GM12878 (cell line): ENCODE measurements at regions not wholly inside any gene's neighbourhood (a gene's known extent, or its start where the extent isn't known, plus 50 kb on each side); places are given as distances from the start of the nearest gene placed in this dataset.

Experiments used
- ATAC-seq: fragments of 200-7000 bp; cut with Tn5 transposase; 3 replicates; pipeline ENCODE4 v1.9.1; 2020; ENCODE audit warnings: mild to moderate bottlenecking, moderate library complexity
- BruUV-seq: library from RNA; stranded (reverse); fragments of 400-500 nt; replicated peaks from 2 replicates; lab custom pipeline; 2021; lab: Mats Ljungman, UMichigan
- CTCF ChIA-PET: fragments of 300-600 bp; sonication (Branson Sonifier 250); formaldehyde crosslinking; extraction: SDS; loops from one replicate; lab custom pipeline; 2021; ENCODE audit warnings: inconsistent platforms; lab: Yijun Ruan, JAX
- POLR2A ChIA-PET: fragments of 350-600 bp; formaldehyde crosslinking; extraction: SDS; loops from one replicate; lab custom pipeline; 2021; ENCODE audit warnings: inconsistent platforms; lab: Charles Lee
- RAD21 ChIA-PET: fragments of 300-600 bp; sonication (Branson Sonifier 250); formaldehyde crosslinking; loops from one replicate; lab custom pipeline; 2023; ENCODE audit warnings: antibody characterized with exemption; ENCODE audit not compliant: unreplicated experiment; lab: Charles Lee
- SMC1A ChIA-PET: fragments of 300-600 bp; sonication (Branson Sonifier 250); formaldehyde crosslinking; loops from one replicate; lab custom pipeline; 2023; ENCODE audit not compliant: unreplicated experiment, uncharacterized antibody; lab: Charles Lee
- DNase-seq: peaks from one replicate; pipeline ENCODE4 v3.0.0-alpha.2; 2011; ENCODE audit warnings: low read depth, low spot score
- FAIRE-seq: peaks from 3 replicates; lab custom pipeline; 2011; peaks lifted over from hg19 to GRCh38; lab: Jason Lieb, UNC
- H2AFZ ChIP-seq: 2 replicates; pipeline ENCODE4 v1.6.0; 2011; ENCODE audit warnings: low read depth, low read length, control low read depth; ENCODE audit not compliant: control insufficient read depth
- H3K27ac ChIP-seq: 2 replicates; pipeline ENCODE4 v1.5.1; 2011; ENCODE audit warnings: control low read depth; ENCODE audit not compliant: control insufficient read depth, insufficient read depth
- H3K27me3 ChIP-seq, 2 experiments: replicated peaks in 1 of 2; 2 replicates each; pipeline versions ENCODE4 v1.6.0 to v1.6.1; 2011; ENCODE audit warnings: low read length in 1 of 2; ENCODE audit not compliant: control insufficient read depth in 2 of 2, insufficient read depth in 2 of 2
- H3K36me3 ChIP-seq, 2 experiments: 2 replicates each; pipeline ENCODE4 v1.5.1; 2011; ENCODE audit warnings: low read length in 1 of 2; ENCODE audit not compliant: control insufficient read depth in 2 of 2, insufficient read depth in 2 of 2
- H3K4me1 ChIP-seq: 2 replicates; pipeline ENCODE4 v1.6.1; 2011; ENCODE audit warnings: mild to moderate bottlenecking, low read length, moderate library complexity, mixed read lengths; ENCODE audit not compliant: control insufficient read depth, insufficient read depth
- H3K4me2 ChIP-seq: 2 replicates; pipeline ENCODE4 v1.6.0; 2011; ENCODE audit warnings: control low read depth; ENCODE audit not compliant: control insufficient read depth, insufficient read depth
- H3K4me3 ChIP-seq: fragments of 200-600 bp; sonication (generic); 2 replicates; pipeline ENCODE4 v1.5.1; 2016
- H3K79me2 ChIP-seq: 2 replicates; pipeline ENCODE4 v1.6.0; 2011; ENCODE audit warnings: low read length; ENCODE audit not compliant: control insufficient read depth, insufficient read depth
- H3K9ac ChIP-seq: 2 replicates; pipeline ENCODE4 v1.8.0; 2011; ENCODE audit warnings: low read length, control low read depth, mixed read lengths; ENCODE audit not compliant: control insufficient read depth, insufficient read depth
- H3K9me3 ChIP-seq: replicated peaks from 3 replicates; pipeline ENCODE4 v1.5.1; 2011; ENCODE audit warnings: mild to moderate bottlenecking, low read length; ENCODE audit not compliant: control insufficient read depth, insufficient read depth
- H4K20me1 ChIP-seq: 2 replicates; pipeline ENCODE4 v1.6.0; 2011; ENCODE audit not compliant: control insufficient read depth, insufficient read depth
- ASH2L ChIP-seq: fragments of 300-600, 200-600 bp; sonication (generic); IDR thresholded peaks from 2 replicates; pipeline ENCODE4 v1.6.1; 2017; ENCODE audit warnings: low read depth, mild to moderate bottlenecking, borderline replicate concordance
- HDGF ChIP-seq: fragments of 450-650 bp; IDR thresholded peaks from 2 replicates; pipeline ENCODE4 v1.6.1; 2016; ENCODE audit warnings: antibody characterized with exemption
- MXI1 ChIP-seq: fragments of 150-350 bp; IDR thresholded peaks from 2 replicates; pipeline ENCODE4 v1.6.1; 2011; ENCODE audit warnings: low read depth, mild to moderate bottlenecking, inconsistent platforms, low read length, improper control_type of control experiment
- RAD51 ChIP-seq: fragments of 450-650 bp; IDR thresholded peaks from 2 replicates; pipeline ENCODE4 v1.6.1; 2016; ENCODE audit warnings: moderate library complexity, mild to moderate bottlenecking, inconsistent platforms
- RUNX3 ChIP-seq: IDR thresholded peaks from 2 replicates; pipeline ENCODE4 v1.6.1; 2012; ENCODE audit warnings: low read length, inconsistent platforms
- SPI1 ChIP-seq: IDR thresholded peaks from 2 replicates; pipeline ENCODE4 v1.6.1; 2011; ENCODE audit warnings: low read depth, mild to moderate bottlenecking, low read length, moderate library complexity, borderline replicate concordance; ENCODE audit not compliant: insufficient read depth
- TCF7 ChIP-seq: IDR thresholded peaks from 2 replicates; pipeline ENCODE4 v1.6.1; 2014; ENCODE audit warnings: antibody characterized with exemption, borderline replicate concordance
- ZNF207 ChIP-seq: fragments of 450-650 bp; IDR thresholded peaks from 2 replicates; pipeline ENCODE4 v1.6.1; 2014; ENCODE audit warnings: antibody characterized with exemption, mild to moderate bottlenecking, borderline replicate concordance
- WGBS: methylation state at CpG from one replicate; pipeline ENCODE4 v1.1.6; 2016; ENCODE audit warnings: low lambda C conversion rate; ENCODE audit not compliant: insufficient replicate concordance, insufficient coverage; ENCODE audit errors: missing lambda C conversion rate; 5-methylcytosine and 5-hydroxymethylcytosine counted together
- in situ Hi-C: fragments of 300-500 bp; cut with MboI; formaldehyde crosslinking; loops from 9 replicates; pipeline ENCODE4 v1.14.3; 2018; ENCODE audit warnings: mixed read lengths
- intact Hi-C: fragments of 100-400 bp; cut with micrococcal nuclease; formaldehyde crosslinking; loops from one replicate; pipeline ENCODE4 v1.14.2; 2022; ENCODE audit not compliant: unreplicated experiment

DNA sequence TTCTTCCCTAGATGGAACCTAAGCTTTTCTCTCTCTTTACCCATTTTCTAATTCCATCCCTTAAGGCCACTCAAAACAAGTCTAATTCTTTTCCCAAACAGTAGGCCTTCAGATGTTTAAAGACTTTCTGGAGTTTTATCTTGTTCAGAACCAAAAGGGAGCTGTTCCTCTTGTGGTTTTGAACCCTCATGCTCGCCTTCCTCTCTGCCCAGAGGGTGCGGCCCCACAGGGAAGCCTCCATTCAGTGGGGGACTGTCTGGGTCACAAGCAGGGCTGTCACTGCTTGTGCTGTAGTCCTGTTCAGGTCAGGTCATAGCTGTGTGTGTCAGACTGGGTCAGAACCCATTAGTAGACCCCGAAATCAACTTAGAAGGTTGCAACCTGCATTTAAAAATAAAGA is 56.5 kb downstream of the TET3 start:
- Histone ChIP-seq H3K27ac (no peak overlapping the region), H3K4me2 (no peak overlapping the region), H3K4me3 (no peak overlapping the region), H3K9me3 (no peaks in the 10 kb centered on the region), H2AFZ (no peak overlapping the region), H3K9ac (no peak overlapping the region; the same call in 1 of the 2 replicates), H4K20me1 (peaks cover 5% of the 10 kb centered on the region; the same call in 1 of the 2 replicates), H3K79me2 (peaks cover 94% of the 10 kb centered on the region), H3K4me1 (peaks cover 51% of the 10 kb centered on the region), H3K27me3 (no peaks in the 10 kb centered on the region), H3K36me3 (peaks cover 5 to 16% of the 10 kb centered on the region in 2 experiments; a peak in 3 of 4 replicates)
- ChIA-PET CTCF (interaction anchor here (0.6 to 2.0 kb wide), 13 partner anchors 9 to 217 kb away, joined by 3 to 7 read pairs (median 3); partner anchors contain the start of gene STAMBP), RAD21 (interaction anchor here (0.7 to 2.7 kb wide), 8 partner anchors 9 to 133 kb away, joined by 3 to 12 read pairs (median 5); no protein-coding TSS in a partner anchor), POLR2A (interaction anchor here (1.2 to 2.2 kb wide), 5 partner anchors 8 to 39 kb away, joined by 4 to 16 read pairs (median 5); no protein-coding TSS in a partner anchor), SMC1A (interaction anchor here (0.7 to 2.6 kb wide), 16 partner anchors 9 to 217 kb away, joined by 3 to 11 read pairs (median 4); no protein-coding TSS in a partner anchor)
- intact Hi-C loops: no loop called here
- DNase-seq (no peak), ATAC-seq (no peak), FAIRE-seq (no peak)
- in situ Hi-C loops: no loop called here
- TF ChIP-seq RUNX3 (peak; percentile 71), ASH2L (no peak), SPI1 (peak; percentile 26; the same call in 1 of the 2 replicates)
- BruUV-seq: no TSS peak
- WGBS: 55% methylated on average over 3 of the region's 3 CpGs

- no peak overlapping the region for H3K4me2 ChIP-seq
- H4K20me1 ChIP-seq: peaks cover 5% of the 10 kb centered on the region; the same call in 1 of the 2 replicates
- ChIA-PET POLR2A (interaction anchor here (1.2 to 2.2 kb wide), 5 partner anchors 9 to 40 kb away, joined by 4 to 16 read pairs (median 5); no protein-coding TSS in a partner anchor), SMC1A (interaction anchor here (0.7 to 2.6 kb wide), 14 partner anchors 9 to 133 kb away, joined by 3 to 11 read pairs (median 4); no protein-coding TSS in a partner anchor), CTCF (interaction anchor here (1.0 to 2.0 kb wide), 11 partner anchors 10 to 218 kb away, joined by 3 to 7 read pairs (median 3); partner anchors contain the start of gene STAMBP), RAD21 (interaction anchor here (0.7 to 2.7 kb wide), 7 partner anchors 9 to 134 kb away, joined by 3 to 12 read pairs (median 7); no protein-coding TSS in a partner anchor)
- no peak overlapping the region for H3K9ac ChIP-seq
- DNase-seq: no peak
- BruUV-seq: no TSS peak
- peaks cover 88% of the 10 kb centered on the region for H3K79me2 ChIP-seq
- peaks cover 45% of the 10 kb centered on the region for H3K4me1 ChIP-seq
- in situ Hi-C loops (no loop called here), intact Hi-C loops (no loop called here)
- 100% methylated on average over 1 of the region's 1 CpG for WGBS
- peaks cover 10 to 16% of the 10 kb centered on the region in 2 experiments; a peak in 3 of 4 replicates for H3K36me3 ChIP-seq
- H3K9me3 ChIP-seq: no peaks in the 10 kb centered on the region
- no peaks in the 10 kb centered on the region for H3K27me3 ChIP-seq
- TF ChIP-seq RAD51 (no peak), RUNX3 (no peak), HDGF (no peak), MXI1 (no peak), ZNF207 (no peak), TCF7 (no peak)
- no peak for ATAC-seq
- H2AFZ ChIP-seq: no peak overlapping the region
- no peak overlapping the region for H3K4me3 ChIP-seq
- FAIRE-seq: no peak
- H3K27ac ChIP-seq: no peak overlapping the region
Measured at GRCh38 chr2:74041726-74042125, 57.0 kb downstream of the TET3 start.
